H9 (cell line): ENCODE measurements at regions not wholly inside any gene's neighbourhood (a gene's known extent, or its start where the extent isn't known, plus 50 kb on each side); places are given as distances from the start of the nearest gene placed in this dataset.

Experiments used
- DNase-seq: peaks from one replicate; pipeline ENCODE4 v3.0.0-alpha.2; 2017
- H2AFZ ChIP-seq: one replicate; pipeline ENCODE4 v1.6.1; 2013; ENCODE audit warnings: mild to moderate bottlenecking, low read length, control low read depth, moderate library complexity
- H2AK5ac ChIP-seq: 2 replicates; pipeline ENCODE4 v1.6.1; 2013; ENCODE audit warnings: low read length, control low read depth, mixed read lengths; ENCODE audit not compliant: insufficient read length
- H2BK120ac ChIP-seq: one replicate; pipeline ENCODE4 v1.6.1; 2013; ENCODE audit warnings: low read depth, mild to moderate bottlenecking, low read length, control low read depth, inconsistent platforms; ENCODE audit not compliant: poor library complexity, severe bottlenecking
- H2BK12ac ChIP-seq: 2 replicates; pipeline ENCODE4 v1.6.1; 2013; ENCODE audit warnings: low read length, control low read depth, mixed read lengths, low read depth; ENCODE audit not compliant: insufficient read length
- H2BK15ac ChIP-seq: 2 replicates; pipeline ENCODE4 v1.6.1; 2013; ENCODE audit warnings: low read depth, low read length, control low read depth
- H2BK20ac ChIP-seq: one replicate; pipeline ENCODE4 v1.6.1; 2013; ENCODE audit warnings: low read depth, mild to moderate bottlenecking, low read length, control low read depth, inconsistent platforms; ENCODE audit not compliant: poor library complexity, severe bottlenecking
- H2BK5ac ChIP-seq: 2 replicates; pipeline ENCODE4 v1.6.1; 2013; ENCODE audit warnings: low read length, control low read depth, mixed read lengths; ENCODE audit not compliant: insufficient read length
- H3K14ac ChIP-seq: 2 replicates; pipeline ENCODE4 v1.6.1; 2013; ENCODE audit warnings: low read length, control low read depth; ENCODE audit not compliant: insufficient read depth
- H3K18ac ChIP-seq: 2 replicates; pipeline ENCODE4 v1.6.1; 2013; ENCODE audit warnings: low read depth, mild to moderate bottlenecking, mixed read lengths, low read length, control low read depth; ENCODE audit not compliant: insufficient read length
- H3K23ac ChIP-seq: 2 replicates; pipeline ENCODE4 v1.6.1; 2013; ENCODE audit warnings: low read length, control low read depth, mixed read lengths, low read depth; ENCODE audit not compliant: insufficient read length
- H3K23me2 ChIP-seq: 2 replicates; pipeline ENCODE4 v1.6.1; 2013; ENCODE audit warnings: low read depth, mild to moderate bottlenecking, mixed read lengths, low read length, control low read depth; ENCODE audit not compliant: insufficient read length, poor library complexity, severe bottlenecking
- H3K27ac ChIP-seq: 2 replicates; pipeline ENCODE4 v1.5.1; 2013; ENCODE audit warnings: low read length, control low read depth, mixed read lengths, low read depth; ENCODE audit not compliant: insufficient read length
- H3K27me3 ChIP-seq: 2 replicates; pipeline ENCODE4 v1.6.1; 2013; ENCODE audit warnings: low read length, control low read depth, inconsistent platforms; ENCODE audit not compliant: insufficient read depth
- H3K4ac ChIP-seq: 2 replicates; pipeline ENCODE4 v1.6.1; 2013; ENCODE audit warnings: low read depth, mild to moderate bottlenecking, control low read depth, inconsistent platforms, low read length, moderate library complexity
- H3K4me1 ChIP-seq: 2 replicates; pipeline ENCODE4 v1.6.1; 2013; ENCODE audit warnings: low read length, control low read depth, inconsistent platforms; ENCODE audit not compliant: insufficient read depth
- H3K4me2 ChIP-seq: 2 replicates; pipeline ENCODE4 v1.6.1; 2013; ENCODE audit warnings: low read length, control low read depth, mixed read lengths; ENCODE audit not compliant: insufficient read length, insufficient read depth
- H3K56ac ChIP-seq: 2 replicates; pipeline ENCODE4 v1.6.1; 2013; ENCODE audit warnings: low read depth, mild to moderate bottlenecking, mixed read lengths, low read length, control low read depth; ENCODE audit not compliant: insufficient read length
- H3K79me1 ChIP-seq: 2 replicates; pipeline ENCODE4 v1.6.1; 2013; ENCODE audit warnings: low read depth, mild to moderate bottlenecking, moderate library complexity, low read length, control low read depth, inconsistent platforms; ENCODE audit not compliant: insufficient read depth, poor library complexity, severe bottlenecking
- H3K79me2 ChIP-seq: 2 replicates; pipeline ENCODE4 v1.6.1; 2013; ENCODE audit warnings: low read length, control low read depth, inconsistent platforms; ENCODE audit not compliant: insufficient read depth
- H3K9ac ChIP-seq: 2 replicates; pipeline ENCODE4 v1.6.1; 2013; ENCODE audit warnings: low read length, control low read depth, mixed read lengths; ENCODE audit not compliant: insufficient read length; ENCODE audit errors: extremely low read depth
- H3K9me3 ChIP-seq: one replicate; pipeline ENCODE4 v1.6.1; 2013; ENCODE audit warnings: low read depth, low read length, inconsistent platforms; ENCODE audit not compliant: control insufficient read depth
- H3T11ph ChIP-seq: one replicate; pipeline ENCODE4 v1.6.1; 2013; ENCODE audit warnings: mild to moderate bottlenecking, low read length, control low read depth, inconsistent platforms
- H4K20me1 ChIP-seq: one replicate; pipeline ENCODE4 v1.6.1; 2013; ENCODE audit not compliant: control insufficient read depth, insufficient read length, insufficient read depth
- H4K5ac ChIP-seq: 2 replicates; pipeline ENCODE4 v1.6.1; 2013; ENCODE audit warnings: low read depth, mild to moderate bottlenecking, mixed read lengths, low read length, control low read depth; ENCODE audit not compliant: insufficient read length
- H4K8ac ChIP-seq: replicated peaks from 2 replicates; pipeline ENCODE4 v1.6.1; 2013; ENCODE audit warnings: low read length, control low read depth, mixed read lengths, low read depth; ENCODE audit not compliant: insufficient read length
- H4K91ac ChIP-seq: 2 replicates; pipeline ENCODE4 v1.6.1; 2013; ENCODE audit warnings: low read depth, mild to moderate bottlenecking, moderate library complexity, mixed read lengths, low read length, control low read depth; ENCODE audit not compliant: insufficient read length
- H3K27ac Mint-ChIP-seq, 3 experiments: 2 replicates in 2 of 3; 3 replicates in 1 of 3; pipeline ENCODE4 v1.8.0; 2020 to 2021; ENCODE audit warnings: mixed read lengths in 3 of 3, mild to moderate bottlenecking in 1 of 3, moderate library complexity in 1 of 3
- H3K27me3 Mint-ChIP-seq: 2 replicates; pipeline ENCODE4 v1.8.0; 2021; ENCODE audit warnings: low read depth, mild to moderate bottlenecking, moderate library complexity, mixed read lengths
- H3K36me3 Mint-ChIP-seq, 3 experiments: 2 replicates in 2 of 3; 3 replicates in 1 of 3; pipeline ENCODE4 v1.8.0; 2020 to 2021; ENCODE audit warnings: low read depth in 3 of 3, mixed read lengths in 3 of 3; ENCODE audit not compliant: insufficient read depth in 1 of 3
- H3K4me1 Mint-ChIP-seq, 2 experiments: 2 replicates each; pipeline ENCODE4 v1.8.0; 2020; ENCODE audit warnings: mixed read lengths in 2 of 2
- H3K4me3 Mint-ChIP-seq, 2 experiments: 2 replicates in 1 of 2; 3 replicates in 1 of 2; pipeline ENCODE4 v1.8.0; 2020 to 2021; ENCODE audit warnings: mild to moderate bottlenecking in 2 of 2, mixed read lengths in 2 of 2, moderate library complexity in 1 of 2
- H3K9me3 Mint-ChIP-seq, 2 experiments: 2 replicates in 1 of 2; 3 replicates in 1 of 2; pipeline ENCODE4 v1.8.0; 2020; ENCODE audit warnings: mild to moderate bottlenecking in 2 of 2, mixed read lengths in 2 of 2, moderate library complexity in 1 of 2
- WGBS: extraction: QIAGEN DNeasy Blood & Tissue Kit; methylation state at CpG from one replicate; pipeline ENCODE4 v1.1.7; 2013; ENCODE audit warnings: missing lambda C conversion rate, low lambda C conversion rate, mixed read lengths; ENCODE audit not compliant: insufficient read length; ENCODE audit errors: extremely low coverage; 5-methylcytosine and 5-hydroxymethylcytosine counted together
- TF ChIP-seq, protein P1 (sequence below): fragments of 200-600 bp; sonication (generic); conservative IDR thresholded peaks from 3 replicates; pipeline ENCODE4 v1.8.0; 2021; ENCODE audit warnings: antibody characterized with exemption, mild to moderate bottlenecking

DNA sequence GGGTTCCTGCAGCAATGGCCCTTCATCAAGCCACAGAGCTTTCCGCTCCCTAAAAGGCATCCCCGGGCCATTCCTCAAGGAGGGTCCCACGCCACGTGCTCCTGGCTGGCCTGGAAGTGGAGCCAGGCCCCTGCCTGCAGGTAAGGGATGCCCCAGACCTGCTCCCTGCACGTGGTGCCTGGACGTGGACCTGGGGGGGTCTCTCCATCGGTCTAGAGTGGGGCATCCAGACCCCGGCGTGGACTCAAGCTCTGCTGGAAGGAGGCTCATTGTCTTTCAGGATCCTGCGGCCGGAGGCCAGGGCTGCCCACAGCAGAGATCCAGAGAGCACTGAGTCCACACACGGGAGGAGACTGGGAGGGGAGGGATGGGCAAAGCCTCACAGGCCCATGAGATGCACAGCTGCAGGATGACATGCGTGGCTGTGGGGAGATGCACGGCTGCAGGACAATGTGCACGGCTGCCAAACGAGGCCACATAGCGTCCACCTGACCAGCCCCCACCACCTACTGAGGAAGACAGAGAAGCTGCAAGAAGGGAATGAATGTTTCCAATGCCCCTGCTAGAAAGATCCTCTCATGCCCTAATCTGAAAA is 236.7 kb downstream of the BRD1 start:
- Histone ChIP-seq H2BK20ac (no peak overlapping the region), H3K14ac (no peak overlapping the region), H2BK120ac (no peak overlapping the region), H4K5ac (no peak overlapping the region), H2BK15ac (no peak overlapping the region), H3K27me3 (no peaks in the 10 kb centered on the region), H3T11ph (no peak overlapping the region), H3K4me1 (no peaks in the 10 kb centered on the region), H3K9me3 (no peaks in the 10 kb centered on the region), H3K79me2 (no peaks in the 10 kb centered on the region), H3K23ac (no peak overlapping the region), H3K23me2 (no peaks in the 10 kb centered on the region), H3K4me2 (no peak overlapping the region), H3K79me1 (no peaks in the 10 kb centered on the region), H3K56ac (no peak overlapping the region), H3K4ac (no peak overlapping the region), H4K91ac (no peak overlapping the region), H3K18ac (no peak overlapping the region), H2AK5ac (no peak overlapping the region), H4K8ac (no peak overlapping the region), H4K20me1 (no peaks in the 10 kb centered on the region), H2BK12ac (no peak overlapping the region), H3K9ac (no peak overlapping the region), H3K27ac (no peak overlapping the region), H2AFZ (no peak overlapping the region), H2BK5ac (no peak overlapping the region)
- Mint-ChIP-seq H3K4me3 (no peak overlapping the region), H3K9me3 (peaks cover 0 to 5% of the 10 kb centered on the region in 2 experiments; a peak in 3 of 5 replicates), H3K4me1 (peaks cover 3 to 7% of the 10 kb centered on the region in 2 experiments; a peak in 2 of 4 replicates), H3K36me3 (peaks cover 0 to 2% (median 0%) of the 10 kb centered on the region in 3 experiments; a peak in 1 of 7 replicates), H3K27ac (no peak overlapping the region), H3K27me3 (no peaks in the 10 kb centered on the region; the same call in 1 of the 2 replicates)
- TF ChIP-seq, protein P1, sequence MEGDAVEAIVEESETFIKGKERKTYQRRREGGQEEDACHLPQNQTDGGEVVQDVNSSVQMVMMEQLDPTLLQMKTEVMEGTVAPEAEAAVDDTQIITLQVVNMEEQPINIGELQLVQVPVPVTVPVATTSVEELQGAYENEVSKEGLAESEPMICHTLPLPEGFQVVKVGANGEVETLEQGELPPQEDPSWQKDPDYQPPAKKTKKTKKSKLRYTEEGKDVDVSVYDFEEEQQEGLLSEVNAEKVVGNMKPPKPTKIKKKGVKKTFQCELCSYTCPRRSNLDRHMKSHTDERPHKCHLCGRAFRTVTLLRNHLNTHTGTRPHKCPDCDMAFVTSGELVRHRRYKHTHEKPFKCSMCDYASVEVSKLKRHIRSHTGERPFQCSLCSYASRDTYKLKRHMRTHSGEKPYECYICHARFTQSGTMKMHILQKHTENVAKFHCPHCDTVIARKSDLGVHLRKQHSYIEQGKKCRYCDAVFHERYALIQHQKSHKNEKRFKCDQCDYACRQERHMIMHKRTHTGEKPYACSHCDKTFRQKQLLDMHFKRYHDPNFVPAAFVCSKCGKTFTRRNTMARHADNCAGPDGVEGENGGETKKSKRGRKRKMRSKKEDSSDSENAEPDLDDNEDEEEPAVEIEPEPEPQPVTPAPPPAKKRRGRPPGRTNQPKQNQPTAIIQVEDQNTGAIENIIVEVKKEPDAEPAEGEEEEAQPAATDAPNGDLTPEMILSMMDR = no peak
- no peak for DNase-seq
- WGBS = no CpG with 5 or more reads among the region's 17 CpGs
